ENCODE measurements at regions not wholly inside any gene's neighbourhood (a gene's known extent, or its start where the extent isn't known, plus 50 kb on each side); places are given as distances from the start of the nearest gene placed in this dataset.

DNA sequence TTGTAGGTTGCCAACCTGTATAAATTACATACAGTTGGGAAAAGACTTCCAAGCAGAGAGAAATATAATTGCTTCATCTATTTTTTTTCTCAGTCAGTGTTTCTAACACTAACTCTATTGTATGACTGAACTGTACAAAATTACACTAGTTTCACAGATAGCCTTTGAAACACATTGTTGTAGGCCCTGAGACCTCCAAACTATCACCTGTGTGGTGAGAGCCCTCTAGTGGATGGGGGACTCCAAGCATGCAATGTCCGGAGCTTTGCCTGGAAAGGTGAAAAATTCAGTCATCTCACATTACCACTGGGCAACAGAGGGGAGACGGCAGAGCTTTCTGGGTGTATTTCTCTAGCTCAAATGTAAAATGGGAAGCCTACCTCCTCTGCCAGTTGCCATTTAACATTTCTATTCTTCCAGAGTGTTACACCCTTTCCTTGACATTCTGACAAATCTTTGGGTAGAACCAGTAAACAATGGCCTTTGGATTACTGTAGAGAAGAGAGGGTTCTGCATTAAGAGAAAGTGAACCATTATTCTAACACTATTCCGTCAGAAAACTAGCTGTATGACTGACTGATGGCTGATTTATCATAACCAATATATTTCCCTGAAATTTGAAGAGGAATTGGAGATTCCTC is 212.2 kb downstream of the LYPLAL1 start (continued):
- TF ChIP-seq ZBTB10 (tag by site-specific recombination; IDR thresholded peaks at IDR 0.05) (no peak), ZNF221 (tag by site-specific recombination; IDR thresholded peaks at IDR 0.05; ENCODE audit: borderline replicate concordance) (no peak), ZNF121 (tag by site-specific recombination; IDR thresholded peaks at IDR 0.05) (no peak), SCRT1 (tag by site-specific recombination; IDR thresholded peaks at IDR 0.05; ENCODE audit: borderline replicate concordance) (no peak), GLIS2 (tag by site-specific recombination; IDR thresholded peaks at IDR 0.05) (no peak), HOXC10 (CRISPR knock-in tag; IDR thresholded peaks at IDR 0.05) (no peak), ZNF544 (tag by site-specific recombination; IDR thresholded peaks at IDR 0.05) (no peak), TCF7L2 (IDR thresholded peaks at IDR 0.05; ENCODE audit: borderline replicate concordance, low read depth, low read length) (no peak), ZFP69B (tag by site-specific recombination; IDR thresholded peaks at IDR 0.05) (no peak), ZNF501 (tag by site-specific recombination; IDR thresholded peaks at IDR 0.05) (no peak), ZFP3 (tag by site-specific recombination; IDR thresholded peaks at IDR 0.05; ENCODE audit: low read depth) (no peak), ZSCAN30 (tag by site-specific recombination; IDR thresholded peaks at IDR 0.05) (0 out of 2 replicates have a peak, but pooled peaks have one; percentile 35), ZNF626 (tag by site-specific recombination; IDR thresholded peaks at IDR 0.05) (no peak), ZSCAN16 (tag by site-specific recombination; IDR thresholded peaks at IDR 0.05) (no peak), ZBTB6 (tag by site-specific recombination; IDR thresholded peaks at IDR 0.05) (no peak), ZNF114 (tag by site-specific recombination; IDR thresholded peaks at IDR 0.05) (no peak), GLI2 (tag by site-specific recombination; IDR thresholded peaks at IDR 0.05; ENCODE audit: borderline replicate concordance, low read depth) (no peak), ZNF426 (tag by site-specific recombination; IDR thresholded peaks at IDR 0.05) (no peak), ZNF274 (IDR thresholded peaks at IDR 0.05; ENCODE audit: low read length) (no peak), ZNF274 (tag by site-specific recombination; IDR thresholded peaks at IDR 0.05; ENCODE audit: borderline replicate concordance) (no peak), ZNF211 (tag by site-specific recombination; IDR thresholded peaks at IDR 0.05; ENCODE audit: low read depth) (no peak), ZNF677 (tag by site-specific recombination; IDR thresholded peaks at IDR 0.05) (no peak), ZNF350 (tag by site-specific recombination; IDR thresholded peaks at IDR 0.05) (no peak), ZNF777 (tag by site-specific recombination; IDR thresholded peaks at IDR 0.05; ENCODE audit: borderline replicate concordance) (no peak)
- TF ChIP-seq, protein P1, sequence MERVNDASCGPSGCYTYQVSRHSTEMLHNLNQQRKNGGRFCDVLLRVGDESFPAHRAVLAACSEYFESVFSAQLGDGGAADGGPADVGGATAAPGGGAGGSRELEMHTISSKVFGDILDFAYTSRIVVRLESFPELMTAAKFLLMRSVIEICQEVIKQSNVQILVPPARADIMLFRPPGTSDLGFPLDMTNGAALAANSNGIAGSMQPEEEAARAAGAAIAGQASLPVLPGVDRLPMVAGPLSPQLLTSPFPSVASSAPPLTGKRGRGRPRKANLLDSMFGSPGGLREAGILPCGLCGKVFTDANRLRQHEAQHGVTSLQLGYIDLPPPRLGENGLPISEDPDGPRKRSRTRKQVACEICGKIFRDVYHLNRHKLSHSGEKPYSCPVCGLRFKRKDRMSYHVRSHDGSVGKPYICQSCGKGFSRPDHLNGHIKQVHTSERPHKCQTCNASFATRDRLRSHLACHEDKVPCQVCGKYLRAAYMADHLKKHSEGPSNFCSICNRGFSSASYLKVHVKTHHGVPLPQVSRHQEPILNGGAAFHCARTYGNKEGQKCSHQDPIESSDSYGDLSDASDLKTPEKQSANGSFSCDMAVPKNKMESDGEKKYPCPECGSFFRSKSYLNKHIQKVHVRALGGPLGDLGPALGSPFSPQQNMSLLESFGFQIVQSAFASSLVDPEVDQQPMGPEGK (tag by site-specific recombination; IDR thresholded peaks at IDR 0.05): no peak
- TF ChIP-seq, protein P2, sequence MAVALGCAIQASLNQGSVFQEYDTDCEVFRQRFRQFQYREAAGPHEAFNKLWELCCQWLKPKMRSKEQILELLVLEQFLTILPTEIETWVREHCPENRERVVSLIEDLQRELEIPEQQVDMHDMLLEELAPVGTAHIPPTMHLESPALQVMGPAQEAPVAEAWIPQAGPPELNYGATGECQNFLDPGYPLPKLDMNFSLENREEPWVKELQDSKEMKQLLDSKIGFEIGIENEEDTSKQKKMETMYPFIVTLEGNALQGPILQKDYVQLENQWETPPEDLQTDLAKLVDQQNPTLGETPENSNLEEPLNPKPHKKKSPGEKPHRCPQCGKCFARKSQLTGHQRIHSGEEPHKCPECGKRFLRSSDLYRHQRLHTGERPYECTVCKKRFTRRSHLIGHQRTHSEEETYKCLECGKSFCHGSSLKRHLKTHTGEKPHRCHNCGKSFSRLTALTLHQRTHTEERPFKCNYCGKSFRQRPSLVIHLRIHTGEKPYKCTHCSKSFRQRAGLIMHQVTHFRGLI (tag by site-specific recombination; IDR thresholded peaks at IDR 0.05): no peak
